Neural cell (in vitro differentiated cells): ENCODE measurements at regions not wholly inside any gene's neighbourhood (a gene's known extent, or its start where the extent isn't known, plus 50 kb on each side); places are given as distances from the start of the nearest gene placed in this dataset.

Experiments
- H2AFZ ChIP-seq: fragments of 200-600, 300-800 bp; sonication (generic), shearing (Covaris generic); 2 replicates; pipeline ENCODE4 v1.6.0; 2014; ENCODE audit warnings: low read depth, mild to moderate bottlenecking, antibody characterized with exemption, low read length, moderate library complexity
- H3F3A ChIP-seq: fragments of 200-600 bp; shearing (Covaris generic); 2 replicates; pipeline ENCODE4 v1.6.1; 2016; ENCODE audit warnings: mild to moderate bottlenecking, moderate library complexity, mixed read lengths, antibody characterized with exemption, low read length; ENCODE audit not compliant: insufficient read depth, poor library complexity, severe bottlenecking
- H3K27ac ChIP-seq: fragments of 200-600, 300-800 bp; sonication (generic), shearing (Covaris generic); 2 replicates; pipeline ENCODE4 v1.5.1; 2014; ENCODE audit warnings: mild to moderate bottlenecking, low read length, moderate library complexity
- H3K27me3 ChIP-seq: fragments of 300-800, 200-600 bp; sonication (generic), shearing (Covaris generic); 2 replicates; pipeline ENCODE4 v1.6.0; 2014; ENCODE audit warnings: mild to moderate bottlenecking, low read depth, low read length, moderate library complexity; ENCODE audit not compliant: insufficient read depth
- H3K36me3 ChIP-seq: fragments of 300-800, 200-600 bp; sonication (generic), shearing (Covaris generic); 2 replicates; pipeline ENCODE4 v1.5.1; 2014; ENCODE audit warnings: mild to moderate bottlenecking, antibody characterized with exemption, low read length, moderate library complexity; ENCODE audit not compliant: insufficient read depth
- H3K4me2 ChIP-seq: fragments of 300-800, 200-600 bp; sonication (generic), shearing (Covaris generic); 2 replicates; pipeline ENCODE4 v1.6.0; 2014; ENCODE audit warnings: mild to moderate bottlenecking, low read length
- H3K4me3 ChIP-seq: fragments of 300-800, 200-600 bp; sonication (generic), shearing (Covaris generic); 2 replicates; pipeline ENCODE4 v1.5.1; 2014; ENCODE audit warnings: mild to moderate bottlenecking, low read length, moderate library complexity
- H3K79me2 ChIP-seq: fragments of 200-600 bp; shearing (Covaris generic); replicated peaks from 2 replicates; pipeline ENCODE4 v1.6.0; 2014; ENCODE audit warnings: mild to moderate bottlenecking, low read length, moderate library complexity; ENCODE audit not compliant: insufficient read depth
- H3K9ac ChIP-seq: fragments of 300-800, 200-600 bp; sonication (generic), shearing (Covaris generic); 2 replicates; pipeline ENCODE4 v1.6.1; 2016; ENCODE audit warnings: mild to moderate bottlenecking, low read length, mixed read lengths
- H3K9me2 ChIP-seq: fragments of 200-600 bp; shearing (Covaris generic); 2 replicates; pipeline ENCODE4 v1.6.1; 2016; ENCODE audit warnings: mild to moderate bottlenecking, low read length, mixed read lengths; ENCODE audit not compliant: insufficient read depth
- H3K9me3 ChIP-seq: fragments of 200-600, 300-800 bp; sonication (generic), shearing (Covaris generic); 2 replicates; pipeline ENCODE4 v1.6.1; 2016; ENCODE audit warnings: mild to moderate bottlenecking, mixed run types, low read length, moderate library complexity, mixed read lengths
- H4K20me1 ChIP-seq: fragments of 200-600 bp; shearing (Covaris generic); 2 replicates; pipeline ENCODE4 v1.6.1; 2016; ENCODE audit warnings: mild to moderate bottlenecking, mixed run types; ENCODE audit not compliant: insufficient read depth
- CTCF ChIP-seq: fragments of 450-650 bp; IDR thresholded peaks from 2 replicates; pipeline ENCODE4 v1.5.1; 2014; ENCODE audit warnings: antibody characterized with exemption, mild to moderate bottlenecking, moderate library complexity; ENCODE audit not compliant: poor library complexity, severe bottlenecking
- EP300 ChIP-seq: fragments of 450-650 bp; conservative IDR thresholded peaks from 2 replicates; pipeline ENCODE4 v1.6.1; 2014; ENCODE audit warnings: antibody characterized with exemption, mild to moderate bottlenecking, moderate library complexity; ENCODE audit not compliant: poor library complexity, severe bottlenecking
- EZH2 ChIP-seq: fragments of 200-600, 300-800 bp; shearing (Covaris generic), sonication (generic); IDR thresholded peaks from 2 replicates; pipeline ENCODE4 v1.6.1; 2014; ENCODE audit warnings: antibody characterized with exemption, low read length, borderline replicate concordance, mild to moderate bottlenecking; ENCODE audit not compliant: insufficient read depth, poor library complexity, severe bottlenecking
- MXI1 ChIP-seq: fragments of 450-650 bp; conservative IDR thresholded peaks from 2 replicates; pipeline ENCODE4 v1.6.1; 2014; ENCODE audit warnings: antibody characterized with exemption, mild to moderate bottlenecking; ENCODE audit not compliant: poor library complexity, severe bottlenecking
- POLR2AphosphoS5 ChIP-seq: IDR thresholded peaks from 2 replicates; pipeline ENCODE4 v1.6.1; 2012
- RAD21 ChIP-seq: fragments of 450-650 bp; conservative IDR thresholded peaks from 2 replicates; pipeline ENCODE4 v1.6.1; 2014; ENCODE audit warnings: antibody characterized with exemption, mild to moderate bottlenecking, moderate library complexity
- REST ChIP-seq: IDR thresholded peaks from 2 replicates; pipeline ENCODE4 v1.6.1; 2012; ENCODE audit warnings: borderline replicate concordance
- SMC3 ChIP-seq: fragments of 450-650 bp; conservative IDR thresholded peaks from 2 replicates; pipeline ENCODE4 v1.6.1; 2014; ENCODE audit warnings: antibody characterized with exemption, mild to moderate bottlenecking, moderate library complexity; ENCODE audit not compliant: poor library complexity
- TAF1 ChIP-seq: IDR thresholded peaks from 2 replicates; pipeline ENCODE4 v1.6.1; 2012; ENCODE audit warnings: low read depth

- Histone ChIP-seq H3K4me2 (no peak overlapping the region), H3K4me3 (no peak overlapping the region), H3K27me3 (no peaks in the 10 kb centered on the region), H3K36me3 (no peaks in the 10 kb centered on the region), H3K79me2 (no peaks in the 10 kb centered on the region), H3K9ac (no peak overlapping the region), H3F3A (no peaks in the 10 kb centered on the region), H4K20me1 (no peaks in the 10 kb centered on the region), H2AFZ (no peak overlapping the region), H3K27ac (no peak overlapping the region), H3K9me2 (no peaks in the 10 kb centered on the region), H3K9me3 (no peaks in the 10 kb centered on the region)
- TF ChIP-seq TAF1, result no peak
- no peak for TF ChIP-seq SMC3
- TF ChIP-seq MXI1, result no peak
- TF ChIP-seq RAD21, result no peak
- no peak for TF ChIP-seq EZH2
- no peak for TF ChIP-seq POLR2AphosphoS5
Observed at GRCh38 chr3:72342450-72342849, 505.8 kb downstream of the SHQ1 start.

GRCh38 chr3:72341920-72342319, 506.3 kb downstream of the SHQ1 start:
- Histone ChIP-seq H3K9me2 (no peaks in the 10 kb centered on the region), H3K27ac (no peak overlapping the region), H3F3A (no peaks in the 10 kb centered on the region), H2AFZ (no peak overlapping the region), H3K36me3 (no peaks in the 10 kb centered on the region), H3K27me3 (no peaks in the 10 kb centered on the region), H4K20me1 (no peaks in the 10 kb centered on the region), H3K9ac (no peak overlapping the region), H3K4me2 (no peak overlapping the region), H3K4me3 (no peak overlapping the region), H3K9me3 (no peaks in the 10 kb centered on the region), H3K79me2 (no peaks in the 10 kb centered on the region)
- TF ChIP-seq REST (no peak), EZH2 (no peak), MXI1 (no peak), RAD21 (no peak), TAF1 (no peak), EP300 (no peak)

- Histone ChIP-seq H3K27me3 (no peaks in the 10 kb centered on the region), H4K20me1 (no peaks in the 10 kb centered on the region), H3K9me3 (no peaks in the 10 kb centered on the region), H3K4me3 (no peak overlapping the region), H3K9me2 (no peaks in the 10 kb centered on the region), H3K27ac (no peak overlapping the region), H3F3A (no peaks in the 10 kb centered on the region), H3K36me3 (no peaks in the 10 kb centered on the region), H3K9ac (no peak overlapping the region), H3K79me2 (no peaks in the 10 kb centered on the region), H3K4me2 (no peak overlapping the region), H2AFZ (no peak overlapping the region)
- no peak for TF ChIP-seq REST
- TF ChIP-seq CTCF, result no peak
- TF ChIP-seq RAD21, result no peak
- TF ChIP-seq EZH2, result no peak
- TF ChIP-seq TAF1, result no peak
- TF ChIP-seq POLR2AphosphoS5, result no peak
- no peak for TF ChIP-seq SMC3
- no peak for TF ChIP-seq EP300
- TF ChIP-seq MXI1, result no peak
Observed at GRCh38 chr3:72341380-72341770, 506.9 kb downstream of the SHQ1 start.
